ENCODE measurements at regions not wholly inside any gene's neighbourhood (a gene's known extent, or its start where the extent isn't known, plus 50 kb on each side); places are given as distances from the start of the nearest gene placed in this dataset.

DNA sequence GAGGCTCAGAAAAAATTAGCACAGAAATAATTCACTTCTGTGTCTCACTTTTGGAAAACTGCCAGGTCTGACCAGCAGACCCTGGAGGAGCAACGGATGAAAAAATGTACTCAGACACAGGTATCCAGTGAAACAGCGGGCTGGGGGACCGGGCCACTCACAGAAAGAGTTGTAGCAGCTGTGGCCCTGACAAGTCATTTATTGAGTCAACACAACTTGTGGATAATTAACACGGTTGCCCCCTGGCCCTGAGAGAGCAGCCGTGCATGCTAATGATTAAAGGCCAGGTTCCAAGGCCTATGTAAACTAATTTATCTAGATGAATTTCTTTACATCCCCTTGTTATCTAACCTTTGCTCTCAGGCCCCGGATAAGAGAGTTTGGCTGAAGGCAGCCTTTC is 131.3 kb downstream of the AASDHPPT start:
- TF ChIP-seq, protein P1, sequence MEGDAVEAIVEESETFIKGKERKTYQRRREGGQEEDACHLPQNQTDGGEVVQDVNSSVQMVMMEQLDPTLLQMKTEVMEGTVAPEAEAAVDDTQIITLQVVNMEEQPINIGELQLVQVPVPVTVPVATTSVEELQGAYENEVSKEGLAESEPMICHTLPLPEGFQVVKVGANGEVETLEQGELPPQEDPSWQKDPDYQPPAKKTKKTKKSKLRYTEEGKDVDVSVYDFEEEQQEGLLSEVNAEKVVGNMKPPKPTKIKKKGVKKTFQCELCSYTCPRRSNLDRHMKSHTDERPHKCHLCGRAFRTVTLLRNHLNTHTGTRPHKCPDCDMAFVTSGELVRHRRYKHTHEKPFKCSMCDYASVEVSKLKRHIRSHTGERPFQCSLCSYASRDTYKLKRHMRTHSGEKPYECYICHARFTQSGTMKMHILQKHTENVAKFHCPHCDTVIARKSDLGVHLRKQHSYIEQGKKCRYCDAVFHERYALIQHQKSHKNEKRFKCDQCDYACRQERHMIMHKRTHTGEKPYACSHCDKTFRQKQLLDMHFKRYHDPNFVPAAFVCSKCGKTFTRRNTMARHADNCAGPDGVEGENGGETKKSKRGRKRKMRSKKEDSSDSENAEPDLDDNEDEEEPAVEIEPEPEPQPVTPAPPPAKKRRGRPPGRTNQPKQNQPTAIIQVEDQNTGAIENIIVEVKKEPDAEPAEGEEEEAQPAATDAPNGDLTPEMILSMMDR (conservative IDR thresholded peaks at IDR 0.05 in 1 of 2, IDR thresholded peaks at IDR 0.05 in 1 of 2; ENCODE audit: low read depth in 1 of 2, low read length in 2 of 2): no peak
- TF ChIP-seq EZH2 (IDR thresholded peaks at IDR 0.05; ENCODE audit: low read length, missing control alignments): no peak
